Activated CD4-positive, alpha-beta T cell treated with anti-CD3 and anti-CD28 coated beads for 24 hours (primary cell): ENCODE measurements at regions not wholly inside any gene's neighbourhood (a gene's known extent, or its start where the extent isn't known, plus 50 kb on each side); places are given as distances from the start of the nearest gene placed in this dataset.

Experiments used
- DNase-seq, 2 donors: peaks; one replicate each; pipeline ENCODE4 v3.0.0-alpha.2; 2020; ENCODE audit warnings: low read depth in 2 of 2

DNA sequence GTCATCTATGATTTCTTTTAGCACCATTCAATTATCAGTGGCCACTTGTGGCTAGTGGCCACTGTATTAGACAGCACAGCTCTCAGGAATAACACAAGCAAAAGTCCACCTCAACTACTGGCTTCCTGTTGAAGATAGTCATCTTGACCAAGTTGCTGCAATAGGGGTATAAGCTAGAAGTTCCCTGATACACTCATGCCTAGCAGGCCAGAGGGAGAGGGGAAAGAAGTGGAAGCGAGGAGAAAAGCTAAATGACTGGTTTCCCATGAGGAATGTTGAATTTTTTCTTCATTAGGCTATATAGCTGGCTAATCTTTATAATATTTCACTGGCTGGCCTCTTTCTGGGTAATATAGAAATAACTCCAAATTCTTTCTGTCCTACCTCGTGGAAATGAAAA, 327.5 kb upstream of the MEOX2 start:
- no peak for DNase-seq

DNA sequence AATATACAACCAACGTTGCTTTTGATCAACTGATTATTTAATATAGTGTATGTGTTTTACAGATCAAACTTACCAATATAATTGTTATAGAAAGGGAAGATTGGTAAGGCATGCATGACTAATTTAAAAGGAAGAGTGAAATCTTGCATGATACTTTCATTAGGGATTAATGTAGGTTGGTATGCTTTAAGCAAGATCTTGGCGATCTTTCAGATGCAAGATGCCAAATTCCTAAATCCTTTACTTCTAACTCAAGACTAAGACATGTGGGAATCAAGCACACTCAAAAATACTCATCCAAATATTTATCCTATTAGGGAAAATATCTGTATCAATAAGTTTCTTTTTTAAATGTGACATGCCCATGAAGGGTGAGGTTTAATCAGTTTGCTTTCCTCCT, 321.4 kb upstream of the MEOX2 start:
- no peak for DNase-seq

DNA sequence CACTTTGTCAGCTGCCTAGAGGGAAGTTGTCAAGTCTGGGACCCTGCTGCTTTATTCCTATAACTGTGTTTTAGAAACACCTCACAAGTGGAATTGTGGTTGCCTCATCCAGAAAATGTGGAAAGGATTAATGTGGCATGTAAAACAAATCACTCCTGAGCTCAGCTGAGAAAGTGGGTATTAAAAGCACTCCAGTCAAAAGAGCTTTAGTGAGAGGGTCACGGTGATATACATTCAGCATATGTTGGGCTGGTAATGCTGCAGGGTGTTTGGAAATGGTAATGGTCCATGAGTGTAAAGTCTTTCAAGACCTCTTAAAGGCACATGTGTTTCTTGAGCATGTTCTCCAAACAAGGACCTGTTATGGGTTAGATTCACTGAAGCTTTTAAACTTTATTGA, 318.2 kb upstream of the MEOX2 start:
- no peak for DNase-seq

DNA sequence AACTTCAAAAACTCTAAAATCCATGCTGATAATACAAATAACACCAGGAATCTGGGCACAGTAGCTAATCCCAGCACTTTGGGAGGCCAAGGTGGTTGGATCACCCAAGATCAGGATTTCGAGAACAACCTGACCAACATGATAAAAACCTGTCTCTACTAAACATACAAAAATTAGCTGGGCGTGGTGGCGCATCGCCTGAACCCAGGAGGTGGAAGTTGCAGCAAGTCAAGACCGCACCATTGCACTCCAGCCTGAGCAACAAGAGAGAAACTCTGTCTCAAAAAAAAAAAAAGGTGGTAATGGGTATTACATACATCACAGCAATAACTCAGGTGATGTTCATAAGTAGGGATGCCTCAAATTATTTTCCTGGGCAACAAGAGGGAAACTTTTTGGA, 315.0 kb upstream of the MEOX2 start:
- DNase-seq = no peak

DNA sequence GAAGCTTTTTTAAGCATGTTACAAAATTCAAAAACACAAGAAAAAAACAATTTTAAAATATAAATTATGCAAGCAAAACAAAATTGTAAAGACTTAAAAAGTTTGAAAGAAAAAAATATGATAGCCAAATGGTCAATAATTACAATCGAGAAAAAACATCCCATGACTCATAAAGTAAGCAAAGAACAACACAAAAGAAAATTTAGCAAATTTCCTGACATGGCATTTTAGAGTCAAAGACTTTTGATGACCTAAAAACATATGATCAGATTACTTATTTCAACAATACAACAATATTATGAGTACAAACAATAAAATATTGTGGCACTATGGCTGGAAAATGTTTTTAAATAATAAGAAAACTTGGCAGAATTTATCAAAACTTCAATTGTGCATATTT, 312.1 kb upstream of the MEOX2 start:
- DNase-seq = no peak

DNA sequence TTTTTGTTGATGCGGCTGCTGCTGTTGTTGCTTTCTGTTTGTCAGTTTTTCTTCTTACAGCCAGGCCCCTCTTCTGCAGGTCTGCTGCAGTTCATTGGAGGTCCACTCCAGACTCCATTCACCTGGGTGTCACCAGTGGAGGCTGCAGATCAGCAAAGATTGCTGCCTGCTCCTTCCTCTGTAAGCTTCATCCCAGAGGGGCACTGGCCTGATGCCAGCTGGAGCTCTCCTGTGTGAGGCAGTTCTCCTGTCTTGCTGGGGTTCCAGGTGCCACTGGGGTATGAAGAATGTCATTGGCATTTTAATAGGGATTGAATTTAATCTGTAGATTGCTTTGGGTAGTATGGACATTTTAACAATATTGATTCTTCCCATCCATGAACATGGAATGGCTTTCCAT, 308.5 kb upstream of the MEOX2 start:
- DNase-seq = no peak

DNA sequence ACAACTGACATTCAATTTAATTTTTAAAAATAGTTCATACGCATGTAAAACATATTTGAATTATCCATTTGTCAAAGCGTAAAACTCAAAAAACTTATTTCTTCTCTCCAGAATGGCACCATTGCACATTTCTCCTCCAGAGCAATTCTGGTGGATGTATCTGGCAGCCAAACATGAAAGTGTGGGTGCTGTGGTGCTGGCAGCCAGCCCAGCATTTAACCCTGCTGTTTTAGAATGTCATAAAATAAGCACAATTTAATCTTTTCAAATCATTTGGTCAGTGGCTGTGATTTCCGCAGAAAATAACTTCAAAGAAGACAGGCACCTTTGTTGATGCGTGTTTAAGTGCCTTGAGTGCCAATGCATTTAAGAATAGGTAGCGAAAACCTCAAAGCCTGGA, 302.7 kb upstream of the MEOX2 start:
- DNase-seq = no peak

DNA sequence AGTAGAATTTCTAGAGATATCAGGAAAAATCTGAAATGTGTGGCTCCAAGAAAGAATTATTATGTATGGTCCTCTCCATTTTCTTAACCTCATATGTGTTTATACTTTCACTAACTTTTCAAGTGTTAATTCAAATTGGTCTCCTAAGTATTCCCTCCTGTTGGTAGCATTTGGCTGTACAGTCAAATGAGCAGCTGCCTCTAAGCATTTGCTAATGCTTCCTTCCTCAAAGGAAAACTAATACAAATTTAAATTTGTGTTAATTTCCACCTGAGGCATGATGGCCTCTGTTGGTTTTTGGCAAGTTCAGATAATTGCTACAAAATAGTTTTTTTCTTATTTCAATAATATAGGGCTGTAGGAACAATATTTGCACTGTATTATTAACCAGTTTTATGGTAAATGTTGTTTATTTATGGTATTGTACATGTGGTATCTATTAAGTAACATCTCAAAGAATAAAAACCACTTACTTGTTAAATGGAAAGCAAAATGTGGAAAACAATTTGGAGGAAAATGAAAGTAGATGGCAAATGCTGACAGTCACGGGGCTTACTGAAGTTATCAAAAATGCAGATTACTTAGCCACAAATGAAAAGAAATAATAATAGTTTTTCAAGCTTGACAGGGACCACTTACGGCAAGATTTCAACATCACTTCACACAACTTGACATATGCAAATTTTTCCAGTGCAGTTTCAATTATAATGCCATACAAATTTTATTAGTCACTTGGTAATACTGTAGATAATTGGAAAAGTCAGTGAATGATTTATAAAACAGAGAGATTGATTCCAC, 299.3 kb upstream of the MEOX2 start:
- no peak for DNase-seq

DNA sequence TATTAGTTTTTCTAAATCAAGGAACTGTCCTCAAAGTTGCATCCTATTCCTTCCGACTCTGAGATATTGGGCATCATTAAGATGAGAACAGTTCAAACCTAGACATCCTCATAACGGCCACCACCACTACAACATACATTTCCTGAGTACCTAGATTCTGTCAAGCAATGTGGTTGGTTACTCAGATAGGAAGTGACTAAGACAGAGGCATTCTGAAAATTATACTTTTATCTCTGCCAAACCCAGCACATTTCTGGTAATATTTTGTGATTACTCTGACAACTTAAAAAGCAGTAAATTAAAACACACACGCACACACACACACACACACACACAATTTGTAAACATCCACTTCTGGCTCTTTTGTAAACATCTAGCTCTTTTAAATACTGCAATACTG, 291.2 kb upstream of the MEOX2 start:
- DNase-seq = no peak

DNA sequence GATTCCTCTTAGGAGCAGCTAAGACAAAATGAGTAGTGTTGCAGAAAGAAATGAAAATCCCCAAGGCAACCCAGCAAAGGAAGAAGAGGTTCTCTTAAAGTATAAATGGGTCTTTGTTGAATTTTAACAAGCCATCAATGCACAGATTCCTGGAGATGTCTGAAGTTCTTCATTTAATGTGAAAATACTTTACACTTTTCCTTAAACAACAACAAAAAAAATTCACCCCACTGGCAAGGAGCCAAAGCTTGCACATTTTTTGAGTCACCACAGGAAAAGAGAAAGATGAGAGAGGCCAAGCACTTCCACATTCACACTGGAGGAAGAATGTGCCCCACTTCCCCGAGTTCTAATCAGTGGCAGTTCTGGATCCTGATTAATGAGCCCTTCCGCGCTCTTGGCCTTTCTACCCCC, 286.4 kb upstream of the MEOX2 start:
- no peak for DNase-seq

DNA sequence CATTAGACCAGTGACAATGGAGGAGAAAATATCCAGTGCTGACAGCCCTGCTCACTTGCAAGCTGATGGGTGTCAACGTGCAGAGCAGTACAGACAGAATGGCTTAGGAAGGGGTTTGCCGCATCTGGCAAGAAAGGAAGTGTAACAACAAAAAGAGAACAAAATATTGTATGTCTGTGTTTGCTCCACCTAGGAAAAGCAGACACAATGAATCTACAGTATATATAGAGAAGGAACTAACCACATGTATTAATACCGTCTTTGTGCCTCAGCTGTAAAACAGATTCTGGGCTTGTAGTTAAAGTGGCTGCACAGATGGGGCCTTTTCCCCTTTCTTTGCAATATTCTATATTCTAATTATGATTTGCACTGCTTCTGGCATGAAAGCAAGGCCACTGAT, 281.1 kb upstream of the MEOX2 start:
- no peak for DNase-seq

DNA sequence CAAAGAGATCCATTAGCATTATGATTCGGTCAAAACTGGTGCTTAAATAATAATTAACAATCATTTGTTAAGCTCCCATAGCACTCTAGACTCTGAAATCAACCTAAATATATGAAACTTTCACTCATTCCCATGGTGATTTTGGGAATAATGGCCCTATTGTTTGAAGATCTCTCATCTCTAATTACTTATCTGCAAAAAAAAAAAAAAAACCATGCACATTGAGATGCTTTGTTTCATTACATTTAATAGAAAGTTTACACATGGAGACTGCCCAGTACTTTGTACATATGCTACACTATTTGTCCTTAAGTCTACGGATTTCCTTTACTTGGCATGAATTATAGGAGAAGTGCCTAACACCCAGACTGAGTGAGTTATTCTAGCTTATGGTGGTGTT, 280.6 kb upstream of the MEOX2 start:
- no peak for DNase-seq

DNA sequence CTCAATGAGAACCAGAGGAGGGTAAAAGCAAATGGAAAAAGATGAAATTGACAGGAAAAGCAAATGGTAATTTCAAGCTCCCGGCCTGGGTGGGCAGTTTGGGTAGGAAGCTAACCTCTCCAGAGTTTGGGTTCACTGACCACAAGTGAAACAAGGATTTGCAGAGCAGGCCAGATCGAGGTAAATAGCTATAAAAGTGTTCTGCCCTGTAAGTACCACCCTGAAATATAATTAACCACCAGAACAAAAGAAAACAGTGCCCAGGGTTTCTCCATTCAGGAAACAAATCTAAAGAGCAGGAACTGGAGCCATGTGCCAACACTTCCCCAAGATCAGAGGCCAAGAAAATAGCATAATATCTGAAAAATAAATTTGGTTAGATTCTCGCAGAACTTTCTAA, 276.7 kb upstream of the MEOX2 start:
- DNase-seq = no peak

DNA sequence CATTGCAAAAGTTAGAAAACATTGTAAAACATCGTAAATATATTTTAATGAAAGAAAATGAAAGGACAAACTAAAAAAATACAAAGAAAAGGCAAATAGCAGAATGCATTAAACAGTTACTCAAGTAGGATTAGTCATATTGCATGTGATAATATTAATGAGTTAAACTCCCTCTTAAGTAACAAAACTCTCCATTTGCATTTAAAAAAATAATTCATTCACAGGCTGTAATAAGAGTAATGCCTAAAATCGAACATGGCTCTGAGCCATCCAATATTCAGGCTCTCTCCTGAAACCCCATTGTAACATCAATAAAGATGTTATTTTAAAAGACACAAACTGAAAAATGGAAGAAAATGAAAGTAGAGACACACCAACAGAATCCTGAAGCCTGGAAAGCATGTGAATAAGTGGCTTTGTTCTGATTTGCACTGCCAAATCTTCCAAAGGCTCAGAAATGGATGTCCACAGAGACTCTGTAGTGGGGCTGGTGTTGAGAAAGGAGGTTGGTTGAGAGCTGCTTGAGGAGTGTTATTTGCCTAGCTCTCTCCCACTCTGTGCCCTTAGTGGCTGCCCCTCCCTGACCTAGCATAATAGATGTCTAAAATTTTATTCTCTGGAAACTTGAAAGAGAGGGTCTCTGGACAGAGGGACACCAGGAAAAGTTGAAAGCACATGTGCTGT, 268.3 kb upstream of the MEOX2 start:
- DNase-seq = no peak

DNA sequence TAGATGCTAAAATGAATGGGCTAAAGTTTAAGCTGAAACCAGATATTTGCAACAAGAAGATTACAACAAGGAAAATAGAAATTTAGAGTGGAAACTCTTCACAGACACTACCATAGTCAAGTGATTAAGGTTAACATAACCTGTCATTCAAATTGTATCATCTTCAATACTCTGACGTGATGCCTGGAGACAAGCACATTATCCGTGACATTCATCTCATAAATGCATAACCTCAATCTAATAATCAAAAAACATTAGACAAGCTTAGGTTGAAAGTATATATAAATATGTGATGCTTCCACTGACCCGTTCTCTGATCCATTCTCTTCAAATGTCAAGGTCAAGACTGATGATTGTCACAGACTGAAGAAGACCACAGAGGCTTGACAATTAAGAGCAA, 263.8 kb upstream of the MEOX2 start:
- no peak for DNase-seq

DNA sequence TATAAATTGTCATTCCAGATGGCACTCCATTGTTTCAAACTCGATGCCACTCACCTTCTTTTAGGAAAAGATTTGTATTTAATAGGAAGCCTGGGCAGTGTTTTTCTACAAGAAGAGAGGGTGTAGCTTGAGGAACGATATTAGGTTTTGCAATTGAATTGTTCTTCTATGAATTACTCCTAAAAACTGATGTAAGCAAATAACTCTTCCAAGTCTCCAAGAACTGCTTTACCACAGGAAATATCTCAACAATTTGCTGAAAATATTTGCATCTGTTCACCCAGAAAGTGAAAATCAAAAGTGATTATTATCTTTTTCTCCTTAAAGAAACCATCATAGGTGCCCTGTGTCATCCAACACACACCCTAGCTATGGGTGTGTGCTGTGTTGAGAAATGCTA, 261.3 kb upstream of the MEOX2 start:
- no peak for DNase-seq

DNA sequence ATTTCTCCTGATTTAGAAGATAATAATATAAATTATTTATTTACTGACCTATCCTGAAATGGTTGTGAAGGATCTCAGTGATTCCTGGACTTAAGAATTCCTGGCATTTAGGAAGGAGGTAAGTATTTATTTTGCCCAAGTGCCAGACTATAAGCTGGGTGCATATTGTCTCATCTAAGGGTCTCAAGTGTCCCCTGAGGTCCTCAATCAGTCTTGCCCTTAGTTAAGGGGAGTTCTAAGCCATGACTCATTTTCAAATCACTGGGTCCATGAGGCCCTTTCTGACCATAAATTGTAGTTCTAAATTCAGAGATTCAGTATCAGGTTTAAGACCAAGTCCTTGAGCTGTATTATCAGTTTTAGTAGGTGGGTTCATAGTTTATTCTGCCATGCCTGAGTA, 251.6 kb upstream of the MEOX2 start:
- no peak for DNase-seq

DNA sequence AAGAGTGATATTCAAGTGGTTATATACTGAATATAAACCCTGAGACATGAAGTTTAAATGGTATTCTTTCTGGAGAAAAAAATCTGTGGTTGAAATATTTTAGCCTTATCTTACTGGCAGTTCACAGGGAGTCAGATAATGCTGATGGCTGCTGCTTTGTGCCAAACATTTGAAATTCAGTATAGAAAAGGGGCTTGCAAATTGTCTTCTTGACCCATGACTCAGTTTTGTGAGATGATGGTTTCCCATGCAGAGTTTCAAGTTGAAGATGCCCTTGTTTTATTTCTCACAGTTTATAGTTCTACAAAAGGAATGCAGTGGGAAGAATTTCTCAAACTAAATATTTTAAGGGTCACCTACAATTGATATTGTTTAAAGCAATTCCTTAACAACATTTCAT, 251.1 kb upstream of the MEOX2 start:
- DNase-seq = no peak

DNA sequence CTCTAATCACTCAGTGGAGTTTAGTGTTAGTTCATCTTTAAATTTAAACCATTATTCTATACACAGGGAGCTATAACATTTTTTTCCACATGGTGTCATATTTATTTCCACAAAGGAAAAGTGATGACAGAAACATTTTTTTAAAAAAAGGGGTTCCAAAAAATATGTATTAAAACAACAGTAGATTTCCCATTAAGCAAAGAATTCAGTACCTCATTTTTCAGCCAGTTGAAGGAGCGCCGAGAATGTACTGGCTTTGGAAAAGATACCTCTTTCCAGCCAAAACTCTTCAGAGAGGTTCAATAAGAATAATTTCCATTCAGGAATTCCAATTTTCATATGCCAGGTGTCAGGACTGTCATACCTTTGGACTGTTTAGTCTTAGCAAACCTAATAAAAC, 250.5 kb upstream of the MEOX2 start:
- no peak for DNase-seq

DNA sequence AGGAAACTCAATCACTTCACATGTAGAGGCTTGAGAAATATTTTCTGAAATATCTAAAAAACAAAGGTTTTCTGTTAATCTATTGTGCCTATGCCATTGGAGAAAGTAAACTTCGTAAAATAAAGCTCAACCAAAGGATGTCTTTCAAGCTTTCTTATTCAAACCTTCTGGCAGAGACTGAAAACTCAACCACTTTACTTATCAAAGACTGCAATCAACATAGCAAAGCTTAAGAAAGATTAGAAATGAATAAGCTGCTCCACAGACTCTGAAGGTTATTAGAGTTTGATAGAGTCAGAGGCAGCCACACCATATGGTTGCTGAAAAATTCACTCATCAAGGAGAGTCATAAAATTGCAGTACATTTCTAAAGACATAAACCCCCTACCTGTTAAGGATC, 245.8 kb upstream of the MEOX2 start:
- no peak for DNase-seq

DNA sequence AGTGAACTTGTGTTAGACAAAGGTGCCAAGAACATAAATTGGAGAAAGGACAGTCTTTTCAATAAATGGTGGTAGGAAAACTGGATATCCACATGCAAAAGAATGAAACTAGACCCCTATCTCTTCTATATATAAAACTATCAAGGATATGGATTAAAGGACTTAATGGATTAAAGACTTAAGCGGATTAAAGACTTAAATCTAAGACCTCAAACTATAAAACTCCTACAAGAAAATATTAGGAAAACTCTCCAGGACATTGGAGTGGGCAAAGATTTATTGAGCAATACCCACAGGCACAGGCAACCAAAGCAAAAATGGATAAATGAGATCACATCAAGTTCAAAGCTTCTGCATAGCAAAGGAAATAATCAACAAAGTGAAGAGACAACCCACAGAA, 242.9 kb upstream of the MEOX2 start:
- DNase-seq = no peak

DNA sequence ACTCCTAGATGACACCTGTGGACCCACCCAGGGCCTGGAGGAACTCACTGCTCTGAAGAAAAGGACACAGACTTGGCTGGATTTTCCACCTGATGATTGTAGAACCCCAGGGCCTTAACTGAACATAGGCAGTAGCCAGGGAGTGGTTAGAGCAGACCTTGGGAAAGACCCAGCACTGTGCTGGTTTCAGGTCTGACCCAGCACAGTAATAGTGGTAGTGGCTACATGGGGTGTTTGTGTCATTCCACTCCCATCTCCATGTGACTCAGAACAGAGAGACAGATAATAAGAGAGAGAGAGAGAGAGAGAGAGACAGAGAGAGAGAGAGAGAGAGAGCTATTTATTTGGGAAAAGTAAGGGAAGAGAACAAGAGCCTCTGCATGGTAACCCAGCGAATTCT, 239.1 kb upstream of the MEOX2 start:
- no peak for DNase-seq

DNA sequence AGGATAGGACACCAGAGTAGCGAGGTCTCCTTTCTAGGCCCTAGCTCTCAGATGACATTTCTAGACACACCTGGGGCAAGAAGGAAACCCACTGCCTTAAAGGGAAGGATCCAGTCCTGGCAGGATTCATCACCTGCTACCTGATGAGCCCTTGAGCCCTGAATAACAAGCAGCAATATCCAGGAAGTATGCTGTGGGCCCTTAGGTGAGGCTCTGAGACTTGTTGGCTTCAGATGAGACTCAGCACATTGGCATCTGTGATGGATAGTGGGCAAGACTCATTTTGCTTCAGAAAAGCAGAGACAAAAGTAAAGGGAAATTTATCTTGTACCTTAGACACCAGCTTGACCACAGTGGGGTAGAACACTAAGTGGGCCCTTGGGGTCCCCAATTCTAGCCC, 238.4 kb upstream of the MEOX2 start:
- DNase-seq = no peak

DNA sequence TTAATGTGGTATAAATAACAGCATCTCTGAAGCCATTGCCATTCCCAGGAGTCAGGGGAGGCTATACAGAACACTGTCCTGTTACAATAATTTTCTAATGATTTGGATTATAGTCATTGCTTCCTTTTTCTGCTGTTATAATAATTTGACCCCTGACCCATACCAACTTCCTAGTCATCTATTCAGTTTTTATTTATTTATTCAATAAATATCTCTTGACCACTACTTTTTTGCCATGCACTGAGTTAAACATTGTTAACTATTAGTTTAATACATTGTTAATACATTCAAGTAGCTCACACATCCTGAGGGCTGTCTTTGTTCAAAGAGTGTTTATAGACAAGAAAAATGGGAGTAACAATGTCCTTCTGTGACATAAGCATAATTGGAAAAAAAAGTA, 235.5 kb upstream of the MEOX2 start:
- no peak for DNase-seq
